Stimulated activated CD4-positive, alpha-beta T cell treated with anti-CD3 and anti-CD28 coated beads, TNF-alpha, amount 100 ng/mL, for 48 hours (primary cell): ENCODE measurements at regions not wholly inside any gene's neighbourhood (a gene's known extent, or its start where the extent isn't known, plus 50 kb on each side); places are given as distances from the start of the nearest gene placed in this dataset.

Source experiments
- DNase-seq, 3 donors: peaks; one replicate each; pipeline ENCODE4 v3.0.0-alpha.2; 2020; ENCODE audit warnings: low read depth in 3 of 3

DNA sequence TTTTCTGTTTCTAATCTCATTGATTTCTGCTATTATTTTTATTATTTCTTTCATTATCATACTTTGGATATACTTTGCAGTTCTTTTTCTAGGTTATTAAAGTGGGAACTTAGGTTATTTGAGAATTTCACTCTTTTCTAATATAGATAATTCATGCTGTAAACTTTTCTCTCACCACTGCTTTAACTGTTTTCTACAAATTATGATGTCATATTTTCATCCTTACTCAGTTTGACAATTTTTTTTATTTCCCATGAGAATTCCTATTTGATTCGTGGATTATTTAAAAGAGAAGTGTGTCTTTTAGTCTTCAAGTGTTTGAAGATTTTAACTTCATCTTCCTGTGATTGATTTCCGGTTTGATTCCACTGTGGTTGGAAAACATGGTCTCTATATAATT lies 336.8 kb upstream of the SALL1 start:
- DNase-seq, result no peak

DNA sequence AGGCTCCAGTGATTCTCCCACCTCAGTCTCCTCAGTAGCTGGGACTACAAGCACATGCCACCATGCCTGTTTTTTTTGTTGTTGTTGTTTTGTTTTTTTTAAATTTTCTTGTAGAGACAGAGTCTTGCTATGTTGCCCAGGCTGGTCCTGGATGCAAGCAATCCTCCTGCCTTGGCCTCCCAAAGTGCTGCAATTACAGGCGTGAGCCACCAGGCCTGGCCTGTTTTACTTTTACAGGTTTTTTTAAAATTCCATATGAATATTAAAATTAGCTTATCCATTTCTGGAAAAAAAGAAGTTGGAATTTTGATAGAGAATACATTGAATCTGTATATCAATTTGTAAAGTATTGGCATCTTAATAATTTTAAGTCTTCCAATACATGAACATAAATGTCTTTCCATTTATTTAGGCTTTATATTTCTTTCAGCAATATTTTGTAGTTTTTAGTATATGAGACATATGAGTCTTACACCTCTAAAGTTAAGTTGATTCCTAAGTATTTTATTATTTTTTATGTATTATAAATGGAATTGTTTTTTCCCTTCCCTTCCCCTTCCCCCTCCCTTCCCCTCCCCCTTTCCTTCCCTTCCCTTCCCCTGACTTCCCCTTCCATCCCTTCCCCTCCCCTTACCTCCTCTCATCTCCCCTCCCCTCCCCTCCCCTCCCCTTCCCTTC lies 323.5 kb upstream of the SALL1 start:
- no peak for DNase-seq

DNA sequence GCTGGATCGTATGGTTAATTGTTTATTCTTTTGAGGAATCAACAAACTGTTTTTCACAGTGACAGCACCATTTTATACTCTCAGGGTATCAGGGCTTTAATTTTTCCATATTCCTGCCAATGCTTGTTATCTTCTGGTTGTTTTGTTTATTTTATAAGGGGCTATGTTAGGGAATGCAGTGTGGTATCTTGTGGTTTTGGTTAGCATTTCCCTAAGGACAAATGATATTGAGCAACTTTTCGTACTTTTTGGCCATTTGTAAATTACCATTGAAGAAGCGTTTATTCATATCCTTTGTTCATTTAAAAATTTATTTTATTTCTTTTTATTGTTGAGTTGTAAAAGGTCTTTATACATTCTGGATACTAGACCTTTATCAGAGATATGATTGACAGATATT lies 322.0 kb upstream of the SALL1 start:
- no peak for DNase-seq

DNA sequence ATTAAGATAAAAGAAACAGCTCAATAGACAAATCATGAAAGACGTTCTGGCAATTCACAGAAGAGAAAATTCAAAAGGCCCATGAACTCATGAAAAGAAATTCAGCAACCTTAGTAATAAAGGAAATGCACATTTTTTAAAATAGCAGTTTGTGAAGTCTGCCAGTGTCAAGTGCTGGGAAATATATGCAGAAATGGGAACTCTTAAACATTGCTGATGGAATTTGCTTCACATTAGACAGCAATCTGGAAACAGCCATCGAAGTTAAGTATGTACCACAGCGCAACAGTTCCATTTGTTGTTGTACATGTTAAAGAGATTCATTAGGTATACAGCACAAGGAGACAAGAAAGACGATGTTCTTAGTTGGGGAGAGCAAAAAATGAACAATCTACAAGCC lies 319.4 kb upstream of the SALL1 start:
- DNase-seq, result no peak

DNA sequence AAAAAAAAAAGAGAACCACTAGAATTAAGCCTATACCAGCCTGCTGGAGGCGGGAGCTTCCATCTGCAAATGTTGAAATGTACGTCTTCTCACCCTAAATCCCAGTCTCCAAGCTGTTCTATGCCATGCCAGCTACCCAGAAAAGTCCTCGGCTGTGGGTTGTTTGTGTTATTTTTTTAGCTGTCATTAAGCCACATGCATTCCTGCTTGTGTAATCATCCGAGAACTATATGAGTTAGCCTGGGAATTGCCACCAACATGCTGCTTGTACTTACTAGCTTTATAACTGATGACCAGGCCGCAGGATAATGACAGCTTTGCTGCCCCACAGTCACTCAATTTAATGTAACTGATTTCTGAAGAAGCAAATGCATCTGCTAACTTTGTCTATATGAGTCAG lies 313.9 kb upstream of the SALL1 start:
- no peak for DNase-seq

DNA sequence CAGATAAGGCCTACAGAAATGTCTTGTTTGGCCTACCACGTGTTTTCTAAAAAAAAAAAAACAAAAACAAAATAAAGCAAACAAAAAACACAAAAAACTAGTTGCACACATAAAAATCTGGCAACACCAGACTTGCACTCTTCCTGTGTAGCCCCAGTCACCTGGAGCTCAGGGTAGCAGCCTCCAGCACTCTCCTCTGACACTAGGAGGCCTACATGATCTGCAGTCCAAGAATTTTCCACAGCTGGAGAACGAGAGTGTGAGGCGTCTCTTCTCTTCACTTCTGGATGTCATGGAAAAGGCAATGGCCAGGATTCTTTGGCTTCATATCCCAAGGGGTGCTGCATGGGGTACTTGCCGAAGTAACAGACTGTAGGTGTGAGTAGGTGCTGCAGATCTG lies 310.2 kb upstream of the SALL1 start:
- no peak for DNase-seq

DNA sequence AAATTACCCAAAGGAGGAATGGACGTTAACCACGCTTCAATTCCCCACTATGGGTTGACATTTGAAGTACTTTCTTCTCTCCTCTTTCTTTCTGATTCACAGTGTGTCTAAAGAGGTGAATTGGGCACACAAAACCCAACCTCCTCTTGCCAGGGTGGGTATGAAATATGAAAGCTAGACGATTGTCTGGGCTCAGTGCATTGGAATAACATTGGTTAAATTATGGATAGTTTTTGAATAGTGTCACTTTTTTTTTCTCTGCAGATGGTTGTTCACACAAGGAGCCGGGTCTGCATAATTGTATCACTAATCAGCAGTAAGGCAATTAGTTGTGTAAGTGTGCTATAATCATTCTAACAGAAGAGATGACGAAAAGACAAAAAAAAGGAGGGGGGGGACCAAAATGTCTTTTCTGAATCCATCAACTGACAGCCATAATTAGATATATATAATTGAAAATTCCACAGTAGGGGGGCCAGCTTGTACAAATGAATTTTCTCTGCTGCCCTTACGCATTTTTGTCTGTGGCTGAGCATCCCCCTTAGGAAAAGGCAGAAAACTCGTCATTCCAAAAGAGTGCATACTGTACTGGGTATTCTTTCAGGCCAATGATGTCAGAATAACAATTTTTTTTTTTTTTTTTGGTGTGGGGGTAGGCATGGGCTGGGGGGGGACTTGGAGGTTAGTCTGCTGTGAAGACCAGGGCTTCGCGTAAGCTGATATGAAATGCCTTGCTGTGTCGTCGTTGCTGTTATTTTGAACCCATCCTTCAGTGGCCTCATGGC lies 307.5 kb upstream of the SALL1 start:
- no peak for DNase-seq

DNA sequence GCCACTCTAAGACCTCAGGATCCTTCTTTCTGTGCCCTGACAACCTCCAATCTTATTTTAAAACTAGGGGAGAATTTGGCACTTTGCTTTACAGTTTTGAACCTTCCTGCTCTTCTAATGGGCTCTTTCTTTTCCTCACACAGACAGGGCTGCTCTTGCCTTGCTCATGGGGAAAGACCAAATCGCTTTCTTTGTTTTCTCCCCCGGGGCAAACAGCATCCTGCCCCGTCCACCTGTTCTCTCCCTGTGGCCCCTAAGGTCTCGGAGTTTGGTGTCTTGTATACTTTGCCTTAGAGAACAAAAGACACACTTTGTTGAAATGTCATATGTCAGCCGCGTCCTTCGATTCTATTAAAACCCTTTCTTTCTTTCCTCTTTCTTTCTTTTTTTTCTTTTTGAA lies 306.7 kb upstream of the SALL1 start:
- no peak for DNase-seq

DNA sequence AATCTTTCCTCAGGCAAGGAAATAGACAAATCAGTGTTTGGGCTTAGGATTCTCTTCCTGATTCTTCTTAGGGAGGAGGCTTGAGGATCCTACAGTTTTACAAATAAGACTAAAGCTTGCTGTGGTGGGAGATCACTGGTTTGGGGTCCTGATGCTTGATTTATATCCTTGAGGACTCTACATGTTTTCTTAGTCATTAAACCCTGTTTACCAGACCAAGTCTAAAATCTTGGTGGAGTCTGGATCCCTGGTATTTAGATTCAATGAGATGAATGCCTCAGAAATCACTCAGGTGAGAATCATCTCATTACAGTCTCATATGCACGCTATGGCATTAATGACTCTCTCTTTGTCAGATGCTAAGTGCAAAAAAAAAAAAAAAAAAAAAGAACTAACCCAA lies 304.3 kb upstream of the SALL1 start:
- DNase-seq, result no peak

DNA sequence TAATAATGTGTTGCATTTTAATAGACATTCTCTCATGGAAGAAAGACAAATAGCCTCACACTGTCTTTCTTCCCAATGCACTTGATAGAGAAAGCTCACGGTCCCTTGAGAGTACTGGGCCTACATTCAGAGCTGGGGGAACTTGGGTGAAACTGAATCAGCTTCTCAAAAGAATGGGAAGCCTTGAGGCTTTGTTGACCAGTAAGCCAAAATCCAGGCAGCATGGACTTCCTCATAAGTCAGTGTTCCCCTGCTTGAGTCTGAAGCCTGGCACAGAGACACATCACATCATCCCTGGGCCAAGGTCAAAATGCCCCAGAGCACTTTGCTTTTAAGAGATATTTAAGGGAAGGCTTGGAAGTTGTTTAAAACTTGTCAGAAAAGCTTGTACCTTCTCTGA lies 302.2 kb upstream of the SALL1 start:
- DNase-seq, result no peak

DNA sequence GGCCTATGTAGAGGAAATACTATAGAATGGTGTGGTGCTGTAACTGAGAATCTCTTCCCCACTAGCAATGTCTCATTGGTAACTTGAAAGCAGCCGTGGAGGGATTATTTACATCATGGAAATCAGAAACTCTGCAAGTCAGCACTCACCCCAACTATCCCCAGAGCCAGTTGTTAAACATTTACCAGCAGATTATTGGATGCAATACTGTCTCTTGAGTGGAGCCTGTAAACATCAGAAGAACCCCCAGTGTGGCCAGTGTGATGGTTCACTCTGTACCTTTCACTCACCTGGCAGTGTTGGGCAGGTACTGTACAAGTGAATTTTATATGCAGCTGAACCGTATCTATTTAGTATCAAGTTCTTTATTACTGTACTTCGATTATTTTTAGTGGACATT lies 299.8 kb upstream of the SALL1 start:
- no peak for DNase-seq

DNA sequence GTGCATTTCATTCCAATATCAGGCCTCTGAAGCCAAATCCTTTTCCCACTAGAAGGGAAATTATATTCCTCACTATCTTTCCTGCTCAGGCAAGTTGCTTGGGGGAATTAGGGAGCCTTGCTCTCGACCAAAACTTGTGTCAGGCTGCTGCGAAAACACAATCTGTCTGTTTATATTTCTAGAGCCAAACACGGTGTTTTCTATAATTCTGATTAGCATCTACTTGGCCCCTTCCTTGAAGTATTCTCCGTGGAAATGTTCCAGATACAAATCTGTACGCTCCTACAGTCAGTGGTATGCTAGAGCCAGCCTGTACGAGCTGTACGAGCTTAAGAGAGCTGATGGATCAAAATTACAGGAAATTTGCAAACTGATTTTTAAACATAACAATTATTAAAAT lies 299.3 kb upstream of the SALL1 start:
- DNase-seq, result no peak

DNA sequence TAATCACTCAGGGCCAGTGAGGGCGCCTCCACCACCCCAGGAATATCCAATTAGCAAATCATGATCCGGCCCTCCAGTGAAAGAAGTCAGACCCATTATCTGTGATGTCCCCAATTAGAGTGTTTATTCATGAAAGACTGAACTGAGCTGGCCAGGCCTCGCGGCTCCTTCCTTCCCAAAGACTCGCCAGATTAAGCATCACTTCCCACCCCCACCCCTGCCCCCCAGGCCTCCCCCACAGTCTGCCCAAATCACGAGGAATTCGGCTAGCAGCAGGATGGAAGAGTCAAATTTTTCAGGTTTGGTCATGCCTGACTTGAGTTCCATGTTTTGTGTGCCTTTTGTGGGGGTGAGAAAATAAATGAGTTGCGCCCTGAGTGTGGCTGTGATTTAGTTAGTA lies 298.4 kb upstream of the SALL1 start:
- DNase-seq, result no peak

DNA sequence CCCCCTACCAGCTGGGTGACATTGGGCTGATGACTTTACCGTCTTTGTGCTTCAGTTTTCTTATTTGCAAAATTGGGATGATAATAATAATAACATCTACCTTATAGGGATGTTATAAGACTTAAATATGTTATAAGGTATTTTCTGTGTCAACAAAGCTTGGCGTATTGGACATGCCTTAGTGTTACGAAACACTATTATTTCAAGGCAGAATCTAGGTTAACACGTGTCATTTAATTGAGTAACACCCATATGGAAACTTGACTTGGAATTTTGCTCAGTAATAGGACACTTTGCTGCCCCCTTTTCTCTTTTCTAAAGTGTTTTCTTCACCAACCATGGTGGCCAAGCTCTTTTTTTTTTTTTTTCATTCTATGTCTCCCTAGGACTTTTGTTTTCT lies 294.2 kb upstream of the SALL1 start:
- DNase-seq, result no peak

DNA sequence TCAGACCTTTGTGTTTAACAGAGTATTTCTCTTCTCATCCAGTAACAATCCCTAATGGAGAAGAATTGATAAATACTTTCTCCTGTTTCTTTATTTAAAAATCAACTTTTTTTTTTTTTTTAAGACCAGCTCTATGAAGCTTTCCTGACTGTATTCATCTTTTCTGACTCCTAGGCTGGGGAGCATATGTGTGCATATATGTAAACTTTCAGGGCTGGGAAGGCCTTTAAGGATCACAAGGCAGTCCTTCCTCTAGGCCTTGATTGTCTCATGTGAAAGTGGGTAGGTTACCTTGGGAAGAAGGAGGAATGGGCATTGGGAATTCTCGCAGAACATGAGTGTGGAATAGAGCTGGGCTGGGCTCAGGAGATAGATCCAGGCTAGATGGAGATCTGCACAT lies 292.9 kb upstream of the SALL1 start:
- no peak for DNase-seq

DNA sequence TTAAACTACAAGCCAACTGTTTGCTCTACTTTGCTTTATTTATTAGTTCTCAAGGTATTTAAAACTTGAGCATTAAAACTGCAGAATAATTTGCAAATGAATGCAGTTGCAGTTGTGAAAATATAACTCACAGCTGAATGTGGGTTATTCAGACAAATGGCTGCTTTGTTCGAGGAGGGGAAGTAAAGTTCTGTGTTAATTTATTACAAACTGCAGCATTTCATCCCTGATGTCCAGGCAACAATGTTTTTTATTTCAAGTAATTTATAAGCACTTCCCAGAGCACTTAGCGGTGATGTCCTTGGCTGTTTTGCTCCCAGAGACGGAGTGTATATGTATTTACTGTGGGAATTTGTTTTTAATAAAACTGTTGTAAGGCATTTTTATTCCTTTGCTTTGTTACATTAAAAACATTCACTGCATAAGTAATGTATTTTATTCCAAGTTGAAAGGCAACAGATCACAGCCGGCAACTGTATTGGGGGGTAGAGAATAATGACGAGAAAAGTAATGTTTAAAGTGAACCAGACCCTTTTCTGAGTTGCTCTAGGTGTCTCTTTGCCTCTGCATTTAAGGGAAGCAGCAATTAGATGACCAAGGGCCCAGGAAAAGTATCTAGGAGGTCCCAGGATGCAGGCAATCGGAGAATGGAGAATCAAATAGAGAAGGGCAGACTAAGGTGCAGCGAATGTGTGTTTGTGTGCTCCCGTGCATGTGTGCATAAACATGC lies 291.2 kb upstream of the SALL1 start:
- no peak for DNase-seq

DNA sequence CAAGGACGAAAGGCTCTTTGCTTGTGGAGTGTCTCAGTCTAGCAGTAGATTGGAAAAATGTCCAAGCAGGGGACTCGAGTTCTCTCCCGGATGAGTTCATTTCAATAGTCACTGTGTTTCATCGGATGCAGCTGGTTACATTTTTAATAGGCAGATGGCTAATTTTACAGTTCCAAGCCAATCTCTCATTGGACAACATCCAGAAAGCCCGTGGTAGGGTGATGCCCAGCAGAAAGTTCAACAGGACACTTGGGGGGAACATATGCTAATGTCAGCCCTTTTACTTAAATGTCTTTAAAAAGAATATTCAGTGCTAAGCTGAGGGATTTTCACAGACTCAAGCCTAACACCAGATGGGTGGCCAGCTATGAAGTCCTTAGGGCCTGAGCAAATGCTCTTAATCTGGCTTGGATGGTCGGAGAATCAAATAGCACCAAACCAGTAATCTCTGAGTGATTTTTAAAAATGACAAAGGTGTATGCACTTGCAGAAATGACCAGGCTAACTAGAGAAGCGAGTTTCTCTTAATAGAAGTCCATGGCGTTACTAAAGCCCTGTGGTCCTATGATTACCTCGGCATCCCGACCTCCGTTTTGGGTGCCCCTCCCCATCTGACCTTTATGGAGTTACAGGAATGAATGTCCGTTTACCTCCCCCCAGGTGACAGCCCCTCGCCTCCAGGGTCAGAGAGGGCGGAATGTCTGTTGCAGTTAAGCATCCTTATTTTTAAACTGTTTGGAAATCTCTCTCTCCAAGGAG lies 289.2 kb upstream of the SALL1 start:
- DNase-seq, result no peak

DNA sequence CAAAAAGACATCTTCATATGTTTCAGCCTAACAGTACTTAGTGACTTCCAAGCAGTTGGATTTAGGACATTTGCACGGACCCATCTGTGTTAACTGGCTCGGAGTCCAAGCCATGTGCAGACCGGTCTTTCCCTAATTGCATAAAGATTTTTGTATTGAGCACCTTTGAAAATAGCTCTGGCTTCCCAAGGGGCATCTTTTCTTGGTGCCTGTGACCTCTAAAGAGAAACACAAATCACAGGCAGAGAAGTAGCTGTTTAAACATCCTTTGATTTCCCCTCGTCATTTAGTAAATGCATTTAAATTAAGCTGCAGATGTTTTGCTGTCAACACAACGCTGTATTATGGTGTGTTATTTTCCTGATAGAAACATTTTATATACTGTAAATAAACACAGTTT lies 288.2 kb upstream of the SALL1 start:
- no peak for DNase-seq

DNA sequence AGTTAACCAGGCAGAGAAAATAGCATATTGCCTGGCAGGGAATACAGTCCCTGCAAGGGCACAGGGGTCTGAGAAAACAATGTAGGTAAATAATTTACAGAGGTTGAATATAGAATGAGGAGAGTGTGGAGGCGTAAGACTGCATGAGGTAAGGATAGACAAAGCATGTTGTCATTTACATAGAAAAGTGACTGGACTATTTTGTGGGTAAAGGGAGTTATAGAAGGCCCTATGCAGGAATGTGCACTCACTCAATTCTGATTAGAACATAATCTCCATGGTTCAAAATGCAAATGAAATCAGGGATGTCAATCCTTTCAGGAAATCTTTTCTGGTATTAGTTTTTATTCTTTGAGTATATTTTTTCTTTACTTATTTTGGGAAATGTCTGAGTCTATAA lies 285.7 kb upstream of the SALL1 start:
- DNase-seq, result no peak

DNA sequence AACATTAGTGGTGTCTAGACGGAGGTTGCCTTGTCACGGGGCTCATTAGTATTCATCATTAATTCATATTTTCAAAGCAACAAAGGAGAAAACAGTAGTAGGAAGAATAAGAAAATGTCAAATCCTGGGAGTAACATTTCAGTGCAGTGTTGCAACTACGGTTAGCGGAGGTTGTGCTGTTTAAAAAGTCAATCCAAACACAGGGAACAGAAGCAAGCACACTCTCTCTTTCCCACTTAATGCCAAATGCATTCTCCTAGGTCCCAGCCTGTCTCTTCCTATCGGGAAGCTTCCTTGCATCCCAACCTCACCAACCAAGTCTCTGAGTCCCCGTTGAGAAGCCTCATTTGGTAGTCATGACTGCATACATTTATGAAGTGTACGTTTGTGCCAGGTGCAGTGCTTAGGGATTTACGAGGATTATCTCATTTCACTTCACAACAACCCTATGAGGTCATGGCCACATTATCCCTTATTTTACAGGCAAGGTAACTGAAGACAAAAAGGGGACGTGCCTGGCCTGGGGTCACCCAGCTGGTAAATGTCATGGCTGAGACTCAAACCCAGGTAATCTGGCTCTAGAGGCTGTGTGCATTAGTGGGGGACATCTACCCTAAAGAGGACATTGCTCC lies 283.6 kb upstream of the SALL1 start:
- DNase-seq, result no peak

DNA sequence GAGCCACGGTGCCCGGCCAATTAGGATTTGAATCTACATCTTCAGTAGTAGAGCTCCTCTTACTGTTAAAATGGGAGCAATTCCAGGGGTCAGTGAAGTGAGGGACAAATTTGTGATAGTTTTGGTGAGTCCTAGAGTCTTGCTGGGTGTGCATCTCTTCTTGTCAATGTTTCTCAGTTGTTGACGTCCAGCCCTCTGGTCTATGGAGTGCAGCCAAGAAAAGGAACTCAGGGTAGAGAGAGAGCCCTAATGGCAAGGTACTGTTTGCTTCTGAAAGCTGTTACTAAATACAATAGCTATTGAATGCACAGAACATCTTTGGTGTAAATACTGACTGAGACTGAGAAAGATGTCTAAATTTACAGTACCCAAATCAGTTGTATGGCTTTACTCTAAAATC lies 282.5 kb upstream of the SALL1 start:
- no peak for DNase-seq
